Fibroblast of lung (primary cell): ENCODE measurements at regions not wholly inside any gene's neighbourhood (a gene's known extent, or its start where the extent isn't known, plus 50 kb on each side); places are given as distances from the start of the nearest gene placed in this dataset.

ENCODE experiments used
- DNase-seq, 2 donors: peaks; one replicate each; pipeline versions ENCODE4 v3.0.0 to v3.0.0-alpha.2; 2010; ENCODE audit warnings: low read depth in 2 of 2
- H2AFZ ChIP-seq: 2 replicates; pipeline ENCODE4 v1.5.1; 2012; ENCODE audit warnings: low read length, control low read depth, inconsistent platforms
- H3K27ac ChIP-seq: 2 replicates; pipeline ENCODE4 v1.5.1; 2011; ENCODE audit warnings: low read length, control low read depth; ENCODE audit not compliant: insufficient read depth
- H3K27me3 ChIP-seq: 2 replicates; pipeline ENCODE4 v1.5.1; 2011; ENCODE audit warnings: mild to moderate bottlenecking, low read length; ENCODE audit not compliant: control insufficient read depth, insufficient read depth
- H3K36me3 ChIP-seq: 2 replicates; pipeline ENCODE4 v1.5.1; 2011; ENCODE audit warnings: low read length; ENCODE audit not compliant: control insufficient read depth, insufficient read depth
- H3K4me1 ChIP-seq: 2 replicates; pipeline ENCODE4 v1.5.1; 2011; ENCODE audit warnings: low read length; ENCODE audit not compliant: control insufficient read depth, insufficient read depth; ENCODE audit errors: extremely low read depth
- H3K4me2 ChIP-seq: 2 replicates; pipeline ENCODE4 v1.5.1; 2011; ENCODE audit warnings: low read length, control low read depth; ENCODE audit not compliant: insufficient read depth; ENCODE audit errors: extremely low read depth
- H3K4me3 ChIP-seq, 4 experiments: fragments of 200-600 bp in 1 of 4; sonication (generic) in 1 of 4; replicated peaks in 1 of 4; 2 replicates each; pipeline ENCODE4 v1.5.1; 2011 to 2016; ENCODE audit warnings: low read length in 4 of 4, low read depth in 3 of 4, mild to moderate bottlenecking in 3 of 4, control low read depth in 2 of 4, inconsistent platforms in 1 of 4, mixed read lengths in 1 of 4; ENCODE audit not compliant: insufficient read depth in 1 of 4; ENCODE audit errors: control extremely low read depth in 1 of 4
- H3K79me2 ChIP-seq: 2 replicates; pipeline ENCODE4 v1.5.1; 2012; ENCODE audit warnings: mild to moderate bottlenecking, low read length, inconsistent platforms; ENCODE audit not compliant: control insufficient read depth, insufficient read depth
- H3K9ac ChIP-seq: 2 replicates; pipeline ENCODE4 v1.5.1; 2011; ENCODE audit warnings: mild to moderate bottlenecking, low read length, control low read depth; ENCODE audit not compliant: insufficient read depth
- H3K9me3 ChIP-seq: 2 replicates; pipeline ENCODE4 v1.5.1; 2012; ENCODE audit warnings: low read depth, low read length; ENCODE audit not compliant: control insufficient read depth, insufficient read depth
- H4K20me1 ChIP-seq: 2 replicates; pipeline ENCODE4 v1.5.1; 2011; ENCODE audit warnings: low read length; ENCODE audit not compliant: control insufficient read depth, insufficient read depth; ENCODE audit errors: extremely low read depth
- CTCF ChIP-seq, 2 donors: IDR thresholded peaks in 1 of 2; conservative IDR thresholded peaks in 1 of 2; 1 replicate in 1 of 2; 2 replicates in 1 of 2; pipeline ENCODE4 v1.5.1; 2011 to 2012; ENCODE audit warnings: low read length in 2 of 2, control low read depth in 1 of 2, inconsistent platforms in 1 of 2, low read depth in 1 of 2, mild to moderate bottlenecking in 1 of 2
- EZH2 ChIP-seq: IDR thresholded peaks from 2 replicates; pipeline ENCODE4 v1.5.1; 2012; ENCODE audit warnings: low read length, control low read depth, mild to moderate bottlenecking; ENCODE audit errors: missing control alignments

- no peaks in the 10 kb centered on the region for H4K20me1 ChIP-seq
- H3K36me3 ChIP-seq = no peaks in the 10 kb centered on the region
Observed at GRCh38 chr6:18533793-18534192, 146.6 kb downstream of the RNF144B start.

GRCh38 chr6:18536591-18537055, 149.5 kb downstream of the RNF144B start:
- DNase-seq = no peak
- no peak overlapping the region for H3K4me2 ChIP-seq
- no peak overlapping the region for H3K9ac ChIP-seq
- no peak overlapping the region for H3K4me3 ChIP-seq
- H4K20me1 ChIP-seq = no peaks in the 10 kb centered on the region
- H3K9me3 ChIP-seq = no peaks in the 10 kb centered on the region
- H3K27me3 ChIP-seq = peaks cover 3% of the 10 kb centered on the region
- TF ChIP-seq CTCF (conservative IDR thresholded peaks at IDR 0.05 in 1 of 2, IDR thresholded peaks at IDR 0.05 in 1 of 2; ENCODE audit: low read depth in 1 of 2, low read length in 2 of 2) = no peak
- TF ChIP-seq EZH2 = no peak
- H3K79me2 ChIP-seq = no peaks in the 10 kb centered on the region
- no peaks in the 10 kb centered on the region for H3K4me1 ChIP-seq
- no peak overlapping the region for H3K27ac ChIP-seq
- no peak overlapping the region for H2AFZ ChIP-seq
- no peaks in the 10 kb centered on the region for H3K36me3 ChIP-seq

More at GRCh38 chr6:18533793-18534192, 146.6 kb downstream of the RNF144B start:
- Histone ChIP-seq H3K9me3 (no peaks in the 10 kb centered on the region), H3K4me2 (no peak overlapping the region), H3K9ac (no peak overlapping the region), H3K4me3 (no peak overlapping the region), H3K4me1 (no peaks in the 10 kb centered on the region), H3K79me2 (no peaks in the 10 kb centered on the region), H2AFZ (no peak overlapping the region), H3K27ac (no peak overlapping the region), H3K27me3 (peaks cover 3% of the 10 kb centered on the region)
- DNase-seq = no peak
- TF ChIP-seq CTCF (conservative IDR thresholded peaks at IDR 0.05 in 1 of 2, IDR thresholded peaks at IDR 0.05 in 1 of 2; ENCODE audit: low read depth in 1 of 2, low read length in 2 of 2) (no peak), EZH2 (no peak)

- H3K27ac ChIP-seq = no peak overlapping the region
- no peak overlapping the region for H3K9ac ChIP-seq
- no peak for DNase-seq
- no peaks in the 10 kb centered on the region for H4K20me1 ChIP-seq
- H3K27me3 ChIP-seq = peaks cover 3% of the 10 kb centered on the region
- H3K9me3 ChIP-seq = no peaks in the 10 kb centered on the region
- no peak overlapping the region for H3K4me2 ChIP-seq
- TF ChIP-seq EZH2 (no peak), CTCF (conservative IDR thresholded peaks at IDR 0.05 in 1 of 2, IDR thresholded peaks at IDR 0.05 in 1 of 2; ENCODE audit: low read depth in 1 of 2, low read length in 2 of 2) (no peak)
- no peaks in the 10 kb centered on the region for H3K79me2 ChIP-seq
- no peak overlapping the region for H2AFZ ChIP-seq
- H3K36me3 ChIP-seq = no peaks in the 10 kb centered on the region
- H3K4me3 ChIP-seq = no peak overlapping the region
- no peaks in the 10 kb centered on the region for H3K4me1 ChIP-seq
Observed at GRCh38 chr6:18538315-18538714, 151.2 kb downstream of the RNF144B start.
